Dermis blood vessel endothelial cell (primary cell): ENCODE measurements at regions not wholly inside any gene's neighbourhood (a gene's known extent, or its start where the extent isn't known, plus 50 kb on each side); places are given as distances from the start of the nearest gene placed in this dataset.
"Not testable (repeated sequence)": the region's sequence is repeated elsewhere in the genome, so short reads cannot be mapped to it uniquely, and the experiment has no call there.

ENCODE experiments used
- DNase-seq: peaks from one replicate; pipeline ENCODE4 v3.0.0; 2010

- DNase-seq, result no peak
Measured at GRCh38 chr16:73142053-73142854, 94.3 kb upstream of the ZFHX3 start.

DNA sequence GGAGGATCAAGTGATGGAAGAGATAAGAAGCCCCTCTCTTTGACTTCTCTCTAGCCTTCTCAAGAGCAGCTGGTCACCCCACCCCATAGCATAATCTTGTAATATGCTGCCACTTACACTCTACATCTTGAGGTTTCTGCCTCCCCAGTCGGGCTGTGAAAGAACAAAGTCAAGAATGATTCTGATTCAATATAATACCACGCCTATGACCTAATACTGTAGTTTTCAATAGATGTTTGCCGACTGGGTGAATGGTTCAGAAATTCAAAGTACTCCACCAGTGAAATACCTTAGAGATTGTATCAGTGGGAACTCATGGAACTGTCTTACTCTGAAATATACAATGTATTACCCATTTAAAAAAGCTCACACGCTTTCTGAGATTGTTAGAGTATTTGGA lies 93.0 kb upstream of the ZFHX3 start:
- DNase-seq, result no peak

GRCh38 chr16:73131156-73131862 lies 83.4 kb upstream of the ZFHX3 start:
- DNase-seq, result peak; percentile 14

GRCh38 chr16:73129455-73129854 lies 81.5 kb upstream of the ZFHX3 start:
- no peak for DNase-seq

DNA sequence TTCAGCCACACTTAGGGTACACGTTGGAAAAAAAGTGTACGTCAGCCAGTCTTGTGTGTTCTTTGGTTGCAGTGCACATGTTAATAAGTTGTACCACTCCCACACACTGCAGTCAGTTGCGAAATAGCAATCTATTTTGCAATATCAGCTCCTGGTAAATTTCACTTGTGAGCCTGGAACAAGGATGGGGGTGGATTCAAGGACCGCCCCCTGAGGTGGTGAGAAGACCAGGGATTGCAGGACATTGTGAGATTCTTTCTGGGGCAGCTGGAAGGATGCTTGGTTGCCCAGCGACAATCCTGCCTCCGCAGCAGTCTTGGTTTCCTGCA lies 78.6 kb upstream of the ZFHX3 start:
- no peak for DNase-seq

GRCh38 chr16:73125850-73126524 lies 78.1 kb upstream of the ZFHX3 start:
- DNase-seq, result peak; percentile 56

DNA sequence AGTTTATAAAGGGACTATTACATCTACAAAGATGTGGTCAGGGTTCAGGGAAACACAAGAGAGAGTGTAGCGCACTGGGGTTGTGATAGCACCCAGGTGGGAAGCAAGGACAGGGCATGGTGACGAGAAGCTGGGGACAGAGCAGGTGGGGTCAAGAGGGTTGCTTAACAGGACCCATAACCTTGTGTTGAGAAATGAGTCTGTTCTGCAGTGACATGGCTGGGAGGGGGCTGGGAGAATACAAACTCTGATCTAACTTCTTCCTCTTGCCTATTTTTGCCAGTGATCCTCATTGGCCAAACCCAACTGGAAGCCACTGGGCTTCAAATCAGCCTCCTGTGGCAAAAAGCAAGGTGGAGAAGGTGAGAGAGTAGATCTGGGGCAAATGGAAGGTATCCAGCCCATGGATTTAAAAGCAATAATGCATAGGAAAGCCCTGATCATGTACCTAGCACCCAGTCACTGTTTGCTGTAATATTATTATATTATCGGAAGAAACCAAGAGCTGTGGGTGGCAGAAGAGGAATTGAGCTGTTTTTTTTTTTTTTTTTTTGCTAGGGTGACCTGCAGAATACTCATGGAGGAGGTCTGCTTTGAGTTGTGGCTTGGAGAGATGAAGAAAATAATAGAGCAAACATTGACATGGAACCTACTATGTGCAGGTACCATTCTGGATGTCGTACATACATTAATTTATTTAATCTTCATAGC lies 76.9 kb upstream of the ZFHX3 start:
- DNase-seq, result no peak

DNA sequence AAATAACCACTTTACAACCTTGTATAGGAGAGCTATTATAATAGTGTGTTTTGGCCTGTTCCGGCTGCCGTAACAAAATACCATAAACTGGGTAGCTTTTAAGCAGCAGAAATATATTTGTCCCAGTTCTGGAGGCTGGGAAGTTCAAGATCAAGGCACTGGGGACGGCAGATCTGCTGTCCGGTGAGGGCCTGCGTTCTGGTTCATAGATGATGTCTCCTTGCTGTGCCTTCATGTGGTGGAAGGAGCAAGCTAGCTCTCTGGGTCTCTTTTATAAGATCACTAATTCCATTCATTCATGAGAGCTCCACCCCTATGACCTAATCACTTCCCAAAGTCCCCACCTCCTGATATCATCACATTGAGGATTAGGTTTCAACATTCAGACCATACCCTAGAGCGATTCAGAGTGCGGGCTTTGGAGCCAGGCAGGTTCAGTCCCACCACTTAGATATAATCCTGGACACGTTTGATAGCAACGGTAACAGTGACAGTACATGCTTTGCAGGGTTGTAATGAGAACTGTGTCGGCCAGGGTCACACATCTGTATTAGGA lies 76.2 kb upstream of the ZFHX3 start:
- DNase-seq, result no peak

DNA sequence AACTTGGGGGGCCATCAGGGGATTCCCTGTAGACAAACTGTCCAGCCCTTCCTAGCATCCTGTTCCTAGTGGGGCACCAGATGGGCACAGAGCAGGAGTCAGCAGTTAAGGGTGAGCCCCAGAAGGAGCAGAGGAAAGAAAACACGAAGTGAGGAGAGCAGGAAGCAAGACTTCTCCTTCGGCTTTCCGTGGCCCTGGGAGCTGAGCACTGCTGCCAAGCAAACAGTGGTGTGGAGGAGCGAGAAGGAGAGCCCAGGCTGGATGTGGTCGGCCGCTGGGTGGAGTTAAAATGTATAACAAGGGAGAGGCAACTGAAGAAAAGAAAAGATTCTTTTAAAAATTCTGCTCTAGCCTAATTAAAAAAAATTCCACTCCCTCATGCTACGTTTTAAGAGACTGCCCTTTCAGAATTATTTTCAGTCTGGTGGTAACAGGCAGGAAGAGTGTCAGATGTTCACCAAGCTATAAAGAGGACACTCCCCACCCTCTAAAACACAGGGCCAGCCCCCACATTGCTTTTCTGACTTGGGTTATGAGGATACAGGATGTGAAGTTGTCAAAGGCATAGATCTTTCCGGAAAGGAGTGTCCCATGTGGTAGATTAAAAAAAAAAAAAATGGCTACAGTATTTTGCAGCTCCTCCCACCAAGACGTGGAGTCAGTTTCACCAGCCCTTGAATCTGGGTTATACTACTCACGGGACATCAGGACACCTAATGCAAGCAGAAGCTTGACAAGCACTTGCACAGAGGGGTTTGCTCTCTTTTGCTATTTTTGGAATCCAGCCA lies 74.9 kb upstream of the ZFHX3 start:
- peak; percentile 26 for DNase-seq

DNA sequence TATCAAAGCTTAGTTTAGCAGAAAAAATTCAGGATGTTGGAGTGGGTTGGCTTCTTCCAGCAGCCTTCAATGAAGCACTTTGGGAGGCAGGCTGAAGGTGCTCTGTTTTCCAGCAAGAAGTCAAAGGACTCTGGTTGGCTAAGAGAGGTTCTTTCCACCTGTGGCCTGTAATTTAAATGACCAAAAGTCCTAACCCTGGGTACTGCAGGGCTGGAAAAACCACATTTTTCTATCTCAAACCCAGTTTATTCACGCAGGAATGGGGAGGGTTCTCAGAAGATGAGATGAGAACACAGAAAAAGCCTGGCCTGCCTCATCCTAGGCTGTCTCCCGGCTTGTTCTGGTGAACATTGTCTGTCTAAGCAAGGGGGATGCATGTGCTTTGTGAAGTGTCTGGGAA lies 68.6 kb upstream of the ZFHX3 start:
- DNase-seq, result no peak

GRCh38 chr16:73113336-73113735 lies 65.4 kb upstream of the ZFHX3 start:
- DNase-seq, result no peak

DNA sequence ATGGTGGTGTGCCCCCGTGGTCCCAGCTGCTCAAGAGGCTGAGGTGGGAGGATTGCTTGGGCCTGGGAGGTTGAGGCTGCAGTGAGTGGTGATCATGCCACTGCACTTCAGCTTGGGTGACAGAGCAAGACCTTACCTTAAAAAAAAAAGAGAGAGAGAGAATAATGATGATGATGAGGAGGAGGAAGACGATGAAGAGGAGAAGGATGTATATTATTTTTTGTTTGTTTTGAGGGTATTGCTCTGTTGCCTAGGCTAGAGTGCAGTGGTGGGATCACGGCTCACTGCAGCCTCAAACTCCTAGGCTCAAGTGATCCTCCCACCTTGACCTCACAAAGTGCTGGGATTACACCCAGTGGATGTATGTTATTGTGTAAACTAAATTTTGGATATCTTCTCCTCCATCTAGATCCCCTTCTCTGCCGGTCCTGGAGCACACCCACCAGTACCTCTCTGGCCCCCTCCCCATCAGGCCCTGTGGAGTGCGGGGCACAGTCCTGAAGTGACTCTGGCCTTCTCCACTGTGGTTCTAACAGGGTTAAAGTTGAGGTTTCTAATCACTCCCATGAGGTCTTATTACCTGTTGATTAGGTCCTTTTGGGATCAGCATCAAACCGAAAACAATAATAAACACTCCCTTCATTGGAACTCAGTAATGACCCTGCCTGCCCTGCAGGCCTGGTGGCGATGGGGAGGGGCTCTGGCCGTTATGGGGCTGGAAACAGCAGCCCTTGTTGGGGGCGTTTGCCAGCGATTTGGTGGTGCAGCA lies 60.5 kb upstream of the ZFHX3 start:
- DNase-seq, result no peak

- no peak for DNase-seq
Measured at GRCh38 chr16:73107371-73107770, 59.4 kb upstream of the ZFHX3 start.

DNA sequence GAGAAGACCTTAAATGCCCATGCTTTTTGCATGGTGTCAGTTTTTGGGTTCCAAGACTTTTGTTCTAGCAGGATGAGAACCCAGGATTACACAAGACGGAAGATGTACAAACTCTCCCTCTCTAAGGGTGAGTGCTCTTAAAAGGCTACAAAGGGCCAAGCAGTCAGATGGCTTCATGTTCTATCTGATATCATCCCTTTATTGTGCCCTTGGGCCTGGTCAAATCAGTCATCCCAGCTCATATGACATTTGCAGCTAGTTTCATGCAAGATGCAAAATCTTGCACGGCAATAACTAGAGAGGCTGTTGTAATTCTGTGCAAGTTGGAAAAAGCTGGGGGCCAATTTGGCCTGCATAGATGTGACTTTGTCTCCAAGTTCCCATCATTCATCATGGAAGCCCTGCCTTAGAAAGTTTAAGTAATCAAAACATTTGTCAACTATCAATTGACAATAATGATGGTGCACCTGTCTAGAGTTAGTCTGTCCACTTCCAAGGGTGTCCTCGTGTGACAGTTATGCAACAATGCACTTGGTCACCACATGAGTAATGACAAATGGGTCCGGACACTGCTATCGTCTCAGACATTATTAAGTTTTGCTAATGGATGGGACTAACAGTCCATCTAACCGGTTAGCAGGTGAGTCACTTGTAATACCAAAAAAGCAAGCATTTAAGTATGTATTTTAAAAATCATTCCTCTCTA lies 58.6 kb upstream of the ZFHX3 start:
- DNase-seq, result no peak

DNA sequence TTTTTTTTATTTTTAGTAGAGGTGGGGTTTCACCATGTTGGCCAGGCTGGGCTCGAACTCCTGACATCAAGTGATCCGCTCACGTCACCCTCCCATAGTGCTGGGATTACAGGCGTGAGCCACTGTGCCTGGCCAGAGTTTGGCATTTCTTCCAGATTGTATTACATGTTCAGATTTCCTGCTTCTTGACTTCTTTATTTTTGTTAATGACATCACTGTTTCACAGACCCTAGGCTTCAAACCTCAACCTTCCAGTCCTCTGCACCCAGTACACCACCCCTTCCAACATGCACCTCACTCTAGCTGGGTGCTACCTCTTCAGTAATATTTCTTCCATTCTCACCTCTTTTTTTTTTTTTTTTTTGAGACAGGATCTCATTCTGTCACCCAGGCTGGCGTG lies 53.6 kb upstream of the ZFHX3 start:
- no peak for DNase-seq

DNA sequence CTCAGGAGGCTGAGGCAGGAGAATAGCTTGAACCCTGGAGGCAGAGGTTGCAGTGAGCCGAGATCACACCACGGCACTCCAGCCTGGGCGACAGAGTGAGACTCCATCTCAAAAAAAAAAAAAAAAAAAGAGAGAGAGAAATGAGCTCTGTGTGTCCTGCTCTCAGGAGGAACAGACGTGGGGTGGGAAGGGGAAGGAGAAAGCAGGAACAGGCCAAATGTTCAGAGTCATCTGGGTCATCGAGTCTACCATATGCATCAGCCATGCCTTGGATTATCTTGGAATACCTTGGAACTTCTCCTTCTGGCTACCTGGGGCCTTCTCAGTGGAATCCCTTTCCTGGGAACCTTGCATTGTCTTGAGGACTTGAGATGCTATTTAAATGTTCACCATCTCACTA lies 51.7 kb upstream of the ZFHX3 start:
- DNase-seq, result not testable (repeated sequence)
